GM23338 (cell line): ENCODE measurements at regions not wholly inside any gene's neighbourhood (a gene's known extent, or its start where the extent isn't known, plus 50 kb on each side); places are given as distances from the start of the nearest gene placed in this dataset.

Experiments used
- EZH2phosphoT487 ChIP-seq: fragments of 200-600 bp; sonication (generic); IDR thresholded peaks from one replicate; pipeline ENCODE4 v1.8.1; 2018; ENCODE audit warnings: antibody characterized with exemption; ENCODE audit not compliant: unreplicated experiment
- JUNB ChIP-seq: IDR thresholded peaks from one replicate; pipeline ENCODE4 v1.6.1; 2016; ENCODE audit warnings: antibody characterized with exemption; ENCODE audit not compliant: unreplicated experiment
- POLR2AphosphoS5 ChIP-seq: IDR thresholded peaks from 2 replicates; pipeline ENCODE4 v1.6.1; 2016; ENCODE audit warnings: antibody characterized with exemption, low read depth
- STAT1 ChIP-seq: IDR thresholded peaks from one replicate; pipeline ENCODE4 v1.6.1; 2016; ENCODE audit warnings: antibody characterized with exemption; ENCODE audit not compliant: unreplicated experiment
- ZNF114 ChIP-seq: fragments of 250-450 bp; sonication (Bioruptor Pico); IDR thresholded peaks from 2 replicates; pipeline ENCODE4 v1.5.0; 2020; ENCODE audit warnings: mild to moderate bottlenecking, moderate library complexity
- ZNF331 ChIP-seq: fragments of 250-450 bp; sonication (Bioruptor Pico); IDR thresholded peaks from 2 replicates; pipeline ENCODE4 v1.5.0; 2020; ENCODE audit warnings: low read depth, mild to moderate bottlenecking, moderate library complexity
- TF ChIP-seq, protein P1 (sequence below): fragments of 250-450 bp; sonication (Bioruptor Pico); IDR thresholded peaks from 2 replicates; pipeline ENCODE4 v1.5.0; 2020; ENCODE audit warnings: mild to moderate bottlenecking, moderate library complexity
- TF ChIP-seq, protein P2 (sequence below), 2 experiments: fragments of 200-600 bp in 1 of 2; sonication (generic) in 1 of 2; conservative IDR thresholded peaks; 2 replicates each; pipeline versions ENCODE4 v1.5.1 to v1.6.1; 2016 to 2017; ENCODE audit warnings: antibody characterized with exemption in 2 of 2, low read depth in 2 of 2, mild to moderate bottlenecking in 2 of 2, moderate library complexity in 1 of 2
- TF ChIP-seq, protein P3 (sequence below): IDR thresholded peaks from one replicate; pipeline ENCODE4 v1.6.1; 2018; ENCODE audit warnings: antibody characterized with exemption; ENCODE audit not compliant: unreplicated experiment

GRCh38 chr15:58295637-58296215, 136.1 kb upstream of the LIPC start (continued):
- TF ChIP-seq, protein P1, sequence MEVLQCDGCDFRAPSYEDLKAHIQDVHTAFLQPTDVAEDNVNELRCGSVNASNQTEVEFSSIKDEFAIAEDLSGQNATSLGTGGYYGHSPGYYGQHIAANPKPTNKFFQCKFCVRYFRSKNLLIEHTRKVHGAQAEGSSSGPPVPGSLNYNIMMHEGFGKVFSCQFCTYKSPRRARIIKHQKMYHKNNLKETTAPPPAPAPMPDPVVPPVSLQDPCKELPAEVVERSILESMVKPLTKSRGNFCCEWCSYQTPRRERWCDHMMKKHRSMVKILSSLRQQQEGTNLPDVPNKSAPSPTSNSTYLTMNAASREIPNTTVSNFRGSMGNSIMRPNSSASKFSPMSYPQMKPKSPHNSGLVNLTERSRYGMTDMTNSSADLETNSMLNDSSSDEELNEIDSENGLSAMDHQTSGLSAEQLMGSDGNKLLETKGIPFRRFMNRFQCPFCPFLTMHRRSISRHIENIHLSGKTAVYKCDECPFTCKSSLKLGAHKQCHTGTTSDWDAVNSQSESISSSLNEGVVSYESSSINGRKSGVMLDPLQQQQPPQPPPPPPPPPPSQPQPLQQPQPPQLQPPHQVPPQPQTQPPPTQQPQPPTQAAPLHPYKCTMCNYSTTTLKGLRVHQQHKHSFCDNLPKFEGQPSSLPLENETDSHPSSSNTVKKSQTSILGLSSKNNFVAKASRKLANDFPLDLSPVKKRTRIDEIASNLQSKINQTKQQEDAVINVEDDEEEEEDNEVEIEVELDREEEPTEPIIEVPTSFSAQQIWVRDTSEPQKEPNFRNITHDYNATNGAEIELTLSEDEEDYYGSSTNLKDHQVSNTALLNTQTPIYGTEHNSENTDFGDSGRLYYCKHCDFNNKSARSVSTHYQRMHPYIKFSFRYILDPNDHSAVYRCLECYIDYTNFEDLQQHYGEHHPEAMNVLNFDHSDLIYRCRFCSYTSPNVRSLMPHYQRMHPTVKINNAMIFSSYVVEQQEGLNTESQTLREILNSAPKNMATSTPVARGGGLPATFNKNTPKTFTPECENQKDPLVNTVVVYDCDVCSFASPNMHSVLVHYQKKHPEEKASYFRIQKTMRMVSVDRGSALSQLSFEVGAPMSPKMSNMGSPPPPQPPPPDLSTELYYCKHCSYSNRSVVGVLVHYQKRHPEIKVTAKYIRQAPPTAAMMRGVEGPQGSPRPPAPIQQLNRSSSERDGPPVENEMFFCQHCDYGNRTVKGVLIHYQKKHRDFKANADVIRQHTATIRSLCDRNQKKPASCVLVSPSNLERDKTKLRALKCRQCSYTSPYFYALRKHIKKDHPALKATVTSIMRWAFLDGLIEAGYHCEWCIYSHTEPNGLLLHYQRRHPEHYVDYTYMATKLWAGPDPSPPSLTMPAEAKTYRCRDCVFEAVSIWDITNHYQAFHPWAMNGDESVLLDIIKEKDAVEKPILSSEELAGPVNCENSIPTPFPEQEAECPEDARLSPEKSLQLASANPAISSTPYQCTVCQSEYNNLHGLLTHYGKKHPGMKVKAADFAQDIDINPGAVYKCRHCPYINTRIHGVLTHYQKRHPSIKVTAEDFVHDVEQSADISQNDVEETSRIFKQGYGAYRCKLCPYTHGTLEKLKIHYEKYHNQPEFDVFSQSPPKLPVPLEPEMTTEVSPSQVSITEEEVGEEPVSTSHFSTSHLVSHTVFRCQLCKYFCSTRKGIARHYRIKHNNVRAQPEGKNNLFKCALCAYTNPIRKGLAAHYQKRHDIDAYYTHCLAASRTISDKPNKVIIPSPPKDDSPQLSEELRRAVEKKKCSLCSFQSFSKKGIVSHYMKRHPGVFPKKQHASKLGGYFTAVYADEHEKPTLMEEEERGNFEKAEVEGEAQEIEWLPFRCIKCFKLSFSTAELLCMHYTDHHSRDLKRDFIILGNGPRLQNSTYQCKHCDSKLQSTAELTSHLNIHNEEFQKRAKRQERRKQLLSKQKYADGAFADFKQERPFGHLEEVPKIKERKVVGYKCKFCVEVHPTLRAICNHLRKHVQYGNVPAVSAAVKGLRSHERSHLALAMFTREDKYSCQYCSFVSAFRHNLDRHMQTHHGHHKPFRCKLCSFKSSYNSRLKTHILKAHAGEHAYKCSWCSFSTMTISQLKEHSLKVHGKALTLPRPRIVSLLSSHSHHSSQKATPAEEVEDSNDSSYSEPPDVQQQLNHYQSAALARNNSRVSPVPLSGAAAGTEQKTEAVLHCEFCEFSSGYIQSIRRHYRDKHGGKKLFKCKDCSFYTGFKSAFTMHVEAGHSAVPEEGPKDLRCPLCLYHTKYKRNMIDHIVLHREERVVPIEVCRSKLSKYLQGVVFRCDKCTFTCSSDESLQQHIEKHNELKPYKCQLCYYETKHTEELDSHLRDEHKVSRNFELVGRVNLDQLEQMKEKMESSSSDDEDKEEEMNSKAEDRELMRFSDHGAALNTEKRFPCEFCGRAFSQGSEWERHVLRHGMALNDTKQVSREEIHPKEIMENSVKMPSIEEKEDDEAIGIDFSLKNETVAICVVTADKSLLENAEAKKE (CRISPR knock-in tag), result no peak
- TF ChIP-seq EZH2phosphoT487, result no peak
- TF ChIP-seq, protein P2, sequence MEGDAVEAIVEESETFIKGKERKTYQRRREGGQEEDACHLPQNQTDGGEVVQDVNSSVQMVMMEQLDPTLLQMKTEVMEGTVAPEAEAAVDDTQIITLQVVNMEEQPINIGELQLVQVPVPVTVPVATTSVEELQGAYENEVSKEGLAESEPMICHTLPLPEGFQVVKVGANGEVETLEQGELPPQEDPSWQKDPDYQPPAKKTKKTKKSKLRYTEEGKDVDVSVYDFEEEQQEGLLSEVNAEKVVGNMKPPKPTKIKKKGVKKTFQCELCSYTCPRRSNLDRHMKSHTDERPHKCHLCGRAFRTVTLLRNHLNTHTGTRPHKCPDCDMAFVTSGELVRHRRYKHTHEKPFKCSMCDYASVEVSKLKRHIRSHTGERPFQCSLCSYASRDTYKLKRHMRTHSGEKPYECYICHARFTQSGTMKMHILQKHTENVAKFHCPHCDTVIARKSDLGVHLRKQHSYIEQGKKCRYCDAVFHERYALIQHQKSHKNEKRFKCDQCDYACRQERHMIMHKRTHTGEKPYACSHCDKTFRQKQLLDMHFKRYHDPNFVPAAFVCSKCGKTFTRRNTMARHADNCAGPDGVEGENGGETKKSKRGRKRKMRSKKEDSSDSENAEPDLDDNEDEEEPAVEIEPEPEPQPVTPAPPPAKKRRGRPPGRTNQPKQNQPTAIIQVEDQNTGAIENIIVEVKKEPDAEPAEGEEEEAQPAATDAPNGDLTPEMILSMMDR (conservative IDR thresholded peaks at IDR 0.05; ENCODE audit: low read depth in 2 of 2), result no peak
- no peak for TF ChIP-seq ZNF331 (CRISPR knock-in tag)
- no peak for TF ChIP-seq POLR2AphosphoS5
- no peak for TF ChIP-seq ZNF114 (CRISPR knock-in tag)
- TF ChIP-seq, protein P3, sequence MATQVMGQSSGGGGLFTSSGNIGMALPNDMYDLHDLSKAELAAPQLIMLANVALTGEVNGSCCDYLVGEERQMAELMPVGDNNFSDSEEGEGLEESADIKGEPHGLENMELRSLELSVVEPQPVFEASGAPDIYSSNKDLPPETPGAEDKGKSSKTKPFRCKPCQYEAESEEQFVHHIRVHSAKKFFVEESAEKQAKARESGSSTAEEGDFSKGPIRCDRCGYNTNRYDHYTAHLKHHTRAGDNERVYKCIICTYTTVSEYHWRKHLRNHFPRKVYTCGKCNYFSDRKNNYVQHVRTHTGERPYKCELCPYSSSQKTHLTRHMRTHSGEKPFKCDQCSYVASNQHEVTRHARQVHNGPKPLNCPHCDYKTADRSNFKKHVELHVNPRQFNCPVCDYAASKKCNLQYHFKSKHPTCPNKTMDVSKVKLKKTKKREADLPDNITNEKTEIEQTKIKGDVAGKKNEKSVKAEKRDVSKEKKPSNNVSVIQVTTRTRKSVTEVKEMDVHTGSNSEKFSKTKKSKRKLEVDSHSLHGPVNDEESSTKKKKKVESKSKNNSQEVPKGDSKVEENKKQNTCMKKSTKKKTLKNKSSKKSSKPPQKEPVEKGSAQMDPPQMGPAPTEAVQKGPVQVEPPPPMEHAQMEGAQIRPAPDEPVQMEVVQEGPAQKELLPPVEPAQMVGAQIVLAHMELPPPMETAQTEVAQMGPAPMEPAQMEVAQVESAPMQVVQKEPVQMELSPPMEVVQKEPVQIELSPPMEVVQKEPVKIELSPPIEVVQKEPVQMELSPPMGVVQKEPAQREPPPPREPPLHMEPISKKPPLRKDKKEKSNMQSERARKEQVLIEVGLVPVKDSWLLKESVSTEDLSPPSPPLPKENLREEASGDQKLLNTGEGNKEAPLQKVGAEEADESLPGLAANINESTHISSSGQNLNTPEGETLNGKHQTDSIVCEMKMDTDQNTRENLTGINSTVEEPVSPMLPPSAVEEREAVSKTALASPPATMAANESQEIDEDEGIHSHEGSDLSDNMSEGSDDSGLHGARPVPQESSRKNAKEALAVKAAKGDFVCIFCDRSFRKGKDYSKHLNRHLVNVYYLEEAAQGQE, result no peak
- no peak for TF ChIP-seq STAT1
- TF ChIP-seq JUNB, result no peak
